Muscle of back (tissue), 3 donors: ENCODE measurements at regions not wholly inside any gene's neighbourhood (a gene's known extent, or its start where the extent isn't known, plus 50 kb on each side); places are given as distances from the start of the nearest gene placed in this dataset.

Source experiments
- DNase-seq, 3 donors: peaks; one replicate each; pipeline versions ENCODE4 v3.0.0 to v3.0.0-alpha.2; 2013

DNA sequence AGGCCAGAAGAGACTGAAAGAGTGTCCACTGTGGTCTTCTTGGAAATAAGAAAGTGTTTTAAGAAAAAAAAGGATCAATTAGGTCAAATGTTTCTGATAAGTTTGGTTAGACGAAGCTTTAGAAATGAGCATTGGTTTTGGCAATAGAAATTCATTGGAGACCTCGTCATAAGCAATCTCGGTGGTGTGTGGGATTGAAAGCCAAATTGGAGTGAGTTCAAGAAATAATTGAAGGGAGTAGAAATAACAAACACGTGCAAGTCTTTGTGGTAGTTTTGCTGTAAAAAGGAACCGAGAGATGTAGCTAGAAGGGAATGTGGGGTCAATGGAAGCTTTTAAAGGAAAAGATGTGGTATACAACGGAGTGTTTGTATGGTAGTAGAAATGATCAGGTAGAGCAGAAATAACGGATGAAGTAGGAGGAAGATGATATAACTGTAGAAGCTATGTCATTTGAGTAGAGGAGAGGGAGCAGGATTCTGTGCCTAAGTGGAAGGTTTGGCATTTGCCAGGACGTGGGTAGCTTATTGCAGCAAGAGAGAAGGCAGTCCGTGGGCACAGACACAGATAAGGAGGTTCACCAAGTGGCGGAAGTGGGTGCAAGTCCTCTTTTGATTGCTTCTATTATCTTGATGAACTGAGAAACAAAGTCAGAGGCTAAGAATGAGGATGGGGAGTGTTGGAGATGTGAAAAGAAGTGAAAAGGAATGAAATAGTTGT is 146.2 kb downstream of the DACT1 start:
- DNase-seq = peak in 1 of 3 donors; percentile 66

DNA sequence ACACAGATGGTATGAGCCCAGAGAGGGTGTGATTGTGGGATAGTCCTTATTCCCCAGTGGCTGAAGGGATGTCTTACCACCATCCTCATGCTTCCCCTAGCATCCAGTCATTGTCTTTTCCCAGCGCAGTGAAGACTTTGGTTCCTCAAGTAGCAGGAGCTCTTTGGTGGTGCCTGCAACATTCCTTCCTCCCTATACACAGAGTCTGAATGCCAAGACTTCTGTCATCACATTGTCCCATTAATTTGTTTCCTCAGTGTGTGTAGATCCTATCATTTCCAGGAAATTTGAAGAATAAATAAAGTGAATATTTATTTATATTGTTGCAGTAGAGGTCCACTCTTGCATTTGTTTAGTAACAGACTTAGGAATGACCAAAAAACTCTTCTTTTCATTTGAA is 147.2 kb downstream of the DACT1 start:
- no peak for DNase-seq

DNA sequence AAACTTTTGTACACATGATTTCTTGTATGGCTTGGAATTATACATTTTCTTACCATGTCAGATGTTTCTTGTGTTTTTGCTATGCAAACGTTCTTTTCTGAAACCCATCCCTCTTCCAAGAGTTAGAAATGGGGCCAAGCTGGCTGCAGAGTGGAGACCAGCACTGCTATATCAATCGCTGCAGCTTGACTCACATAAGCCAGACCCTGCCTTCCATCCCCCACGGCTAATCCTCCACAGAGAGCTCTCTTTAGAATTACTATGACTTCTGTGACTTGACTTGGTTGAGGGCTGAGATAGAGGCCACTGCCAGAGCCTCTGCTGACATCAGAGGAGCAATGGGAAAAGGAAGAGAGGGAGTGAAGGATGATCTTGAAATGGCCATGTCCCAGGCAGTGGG is 147.9 kb downstream of the DACT1 start:
- DNase-seq = peak in 2 of 3 donors; percentile 59 to 84

DNA sequence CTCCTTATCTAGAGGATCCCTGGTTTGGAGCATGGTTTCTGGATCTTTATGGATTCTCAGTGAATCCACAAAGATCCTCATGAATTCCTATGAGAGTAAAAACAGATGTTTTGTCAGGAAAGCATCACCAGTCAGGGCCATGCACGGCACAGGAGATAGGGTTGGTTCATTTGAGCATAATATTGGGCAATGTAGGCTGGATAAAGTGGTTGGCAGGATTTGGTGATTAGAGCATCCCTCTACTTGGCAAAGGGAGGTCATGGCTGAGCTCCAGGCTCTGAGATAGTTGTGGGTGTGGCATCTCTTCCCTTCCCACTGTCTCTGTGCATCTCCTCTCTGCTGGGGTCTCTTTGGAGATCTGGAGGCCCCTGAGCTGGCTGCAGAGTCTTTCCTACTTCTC is 149.8 kb downstream of the DACT1 start:
- DNase-seq = no peak

DNA sequence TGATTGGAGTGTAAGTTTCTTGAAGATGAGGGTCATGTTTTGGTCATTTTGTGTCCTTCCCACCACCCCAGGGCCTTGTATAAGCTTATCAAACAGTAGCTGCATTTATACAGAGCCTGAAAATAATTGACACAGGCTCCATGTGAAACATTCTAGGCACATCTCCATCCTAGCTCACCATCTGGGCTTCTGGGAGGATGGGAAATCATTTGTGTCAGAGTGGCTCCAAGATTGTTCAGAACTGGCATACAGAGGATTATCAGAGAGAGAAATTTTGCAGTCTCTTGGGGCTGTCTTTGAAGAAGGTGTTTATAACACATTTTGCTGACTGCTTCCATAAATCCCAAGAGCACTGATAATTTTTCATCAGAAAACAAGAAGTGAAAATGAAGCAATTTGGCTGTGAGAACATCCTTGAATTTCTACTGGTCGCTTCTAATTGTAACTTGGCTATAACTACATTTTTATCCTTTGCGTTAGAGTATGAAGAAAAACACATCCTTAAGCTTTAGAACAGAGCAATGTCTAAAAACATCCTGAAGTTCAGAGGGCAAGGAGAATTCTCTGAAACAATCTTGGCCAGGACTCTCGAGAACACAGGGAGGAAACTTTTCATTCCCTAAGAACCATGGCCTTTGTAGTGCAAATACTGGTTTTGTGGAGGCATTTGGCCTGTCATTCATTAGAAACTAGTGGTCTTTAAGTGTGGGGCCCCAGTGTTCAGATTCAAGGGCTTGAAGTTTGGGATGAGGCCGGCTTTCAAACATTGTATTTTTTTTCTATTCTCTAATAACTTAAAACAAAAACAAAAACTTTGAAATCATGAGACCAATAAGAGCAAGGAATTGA is 151.1 kb downstream of the DACT1 start:
- no peak for DNase-seq

DNA sequence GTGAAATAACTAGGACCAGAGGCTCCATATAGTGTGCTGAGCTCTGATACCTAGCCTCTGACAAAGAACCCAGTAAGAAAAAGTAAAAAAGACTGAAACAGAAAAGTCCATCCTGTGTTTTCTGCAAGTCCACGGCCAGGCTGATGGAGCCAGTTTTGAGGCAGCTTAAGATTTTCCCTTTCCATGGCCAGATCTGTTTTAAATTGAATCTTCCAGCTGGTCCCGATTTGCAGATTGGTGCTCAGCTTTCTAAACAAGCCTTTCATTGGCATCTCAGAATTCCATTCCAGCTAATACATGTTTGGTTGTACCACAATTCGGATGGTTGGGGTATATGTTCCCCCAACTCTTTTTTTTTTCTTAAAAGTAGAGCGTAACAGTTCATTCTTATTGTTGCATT is 152.0 kb downstream of the DACT1 start:
- DNase-seq = peak in 1 of 3 donors; percentile 69

DNA sequence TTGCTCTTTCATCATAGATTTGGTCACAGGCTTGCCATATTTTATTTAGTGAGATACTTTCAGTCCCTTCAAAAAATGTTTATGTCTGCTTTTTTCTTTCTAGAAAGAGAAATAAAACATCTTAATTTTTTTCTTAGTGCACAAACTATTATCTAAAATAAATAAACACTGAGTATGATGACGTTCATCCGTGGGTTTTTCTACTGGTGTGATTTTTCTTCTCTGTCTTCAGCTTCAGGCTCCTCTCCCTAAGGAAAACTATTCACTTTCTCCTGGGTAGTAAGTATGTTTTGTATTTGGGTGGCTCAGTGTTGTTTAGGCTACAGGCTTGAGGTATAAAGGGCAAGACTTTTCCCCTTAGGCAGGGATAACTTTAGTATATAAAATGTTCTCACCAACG is 154.7 kb downstream of the DACT1 start:
- no peak for DNase-seq

DNA sequence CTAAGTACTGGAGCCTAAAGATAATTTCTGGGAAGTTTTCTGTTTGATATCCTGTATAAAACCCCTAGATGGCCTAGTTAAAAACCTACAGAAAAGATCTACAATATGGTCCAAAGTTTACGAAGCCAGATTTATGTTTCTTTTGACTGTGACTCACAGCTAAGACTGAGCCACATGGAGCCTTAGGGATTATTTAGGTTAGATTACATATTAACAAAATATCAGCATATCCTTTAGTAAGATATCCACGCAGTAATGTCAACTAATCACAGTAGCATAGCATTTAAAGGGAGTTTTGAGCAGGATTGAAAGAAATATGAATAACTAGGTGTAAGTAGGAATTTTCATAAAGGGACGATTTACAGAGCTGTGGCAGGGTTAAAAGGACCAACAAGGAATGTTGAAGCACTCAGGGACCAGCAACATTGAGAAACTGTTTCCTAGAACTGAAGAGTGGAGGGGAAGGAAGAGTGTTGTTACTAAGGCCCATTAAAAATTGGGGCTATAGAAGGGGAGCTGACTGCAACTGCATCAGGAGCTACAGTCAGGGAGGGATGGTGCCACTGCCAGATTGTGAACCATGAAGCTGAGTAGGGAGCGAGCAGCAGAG is 155.5 kb downstream of the DACT1 start:
- no peak for DNase-seq

DNA sequence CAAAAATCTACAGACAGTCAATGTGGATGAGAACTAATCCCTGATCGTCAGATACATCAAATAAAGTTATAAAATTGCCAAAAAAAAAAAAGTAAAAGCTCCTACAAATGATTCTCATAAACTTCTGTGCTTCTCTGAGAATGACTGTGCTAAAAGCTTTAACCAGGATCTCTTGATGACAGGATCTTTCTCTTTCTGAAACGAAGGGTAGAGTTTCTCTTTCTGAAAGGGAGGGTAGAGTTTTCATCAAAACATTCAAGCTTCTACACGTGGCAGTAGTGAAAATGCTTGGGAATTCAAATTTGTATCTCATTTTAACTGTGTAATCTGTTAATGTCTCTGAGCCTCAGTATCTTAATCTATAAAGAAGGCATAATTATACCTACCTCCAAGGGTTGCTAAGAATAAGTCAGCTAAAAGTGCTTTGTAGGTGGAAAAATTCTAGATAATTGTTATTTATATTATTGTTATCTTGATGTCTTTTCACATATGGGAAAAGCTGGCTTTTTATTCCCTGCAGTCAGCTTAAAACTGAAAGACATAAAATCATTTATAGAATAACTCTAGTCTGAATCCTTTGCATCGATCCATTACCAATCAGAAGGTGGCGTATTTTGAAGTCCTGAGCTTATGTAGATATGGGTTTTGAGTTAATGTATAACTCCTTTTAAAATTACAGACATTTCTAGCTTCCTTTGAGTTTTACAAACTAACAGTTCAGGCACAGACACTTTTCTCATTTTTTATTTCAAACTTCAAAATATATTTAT is 157.4 kb downstream of the DACT1 start:
- no peak for DNase-seq

DNA sequence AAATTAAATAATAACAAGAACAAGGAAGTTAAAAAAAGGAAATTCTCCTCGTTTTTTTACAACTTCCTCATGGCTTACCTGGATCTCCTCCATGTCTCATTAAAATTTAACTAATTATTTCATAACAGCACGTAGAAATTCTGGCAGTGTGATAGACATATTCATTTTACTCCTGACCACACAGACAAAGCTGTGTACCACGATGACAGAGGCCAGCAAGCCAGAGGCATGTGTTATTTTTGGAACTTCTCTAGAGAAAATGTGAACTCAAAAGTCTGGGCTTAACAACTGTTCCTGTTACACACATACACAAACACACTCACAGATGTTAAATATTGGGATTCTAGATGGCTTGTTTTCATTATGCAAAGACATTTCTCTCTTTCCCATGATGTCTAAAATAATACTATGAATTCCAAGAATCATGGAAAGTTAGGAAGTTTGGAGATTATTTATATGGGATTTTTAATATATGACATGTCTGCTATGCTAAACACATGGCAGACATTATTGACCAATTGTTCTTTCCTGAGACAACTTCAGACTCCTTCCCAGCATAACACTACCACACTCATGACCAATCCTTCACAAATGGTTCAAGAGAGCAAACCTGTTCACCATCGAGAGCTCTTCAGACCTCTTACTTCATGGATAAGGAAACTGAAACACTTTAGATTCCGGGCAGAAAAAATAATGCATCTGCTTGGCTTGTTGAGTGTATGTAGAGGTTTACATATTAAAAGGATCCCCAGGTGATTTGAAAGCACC is 158.7 kb downstream of the DACT1 start:
- DNase-seq = peak in 1 of 3 donors; percentile 50

DNA sequence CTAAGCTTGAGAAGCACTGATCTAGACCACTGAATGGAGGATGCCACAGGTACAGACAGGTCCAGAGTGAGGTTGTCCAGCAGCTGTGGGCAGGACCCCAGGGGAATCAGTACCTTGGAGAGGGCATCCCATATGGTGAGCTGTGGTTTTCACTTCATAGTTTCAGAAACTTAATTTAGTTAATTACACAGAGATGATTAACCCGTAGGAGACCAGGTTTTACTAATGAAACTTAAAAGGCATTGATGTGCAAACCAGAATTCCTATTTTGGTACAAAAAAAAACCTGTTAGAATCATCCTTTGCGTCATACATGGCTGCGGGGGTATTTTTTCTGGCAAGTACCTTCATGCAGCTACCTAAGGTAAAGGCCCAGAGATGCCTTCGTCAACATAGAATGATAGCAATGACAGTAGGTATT is 159.3 kb downstream of the DACT1 start:
- DNase-seq = no peak

DNA sequence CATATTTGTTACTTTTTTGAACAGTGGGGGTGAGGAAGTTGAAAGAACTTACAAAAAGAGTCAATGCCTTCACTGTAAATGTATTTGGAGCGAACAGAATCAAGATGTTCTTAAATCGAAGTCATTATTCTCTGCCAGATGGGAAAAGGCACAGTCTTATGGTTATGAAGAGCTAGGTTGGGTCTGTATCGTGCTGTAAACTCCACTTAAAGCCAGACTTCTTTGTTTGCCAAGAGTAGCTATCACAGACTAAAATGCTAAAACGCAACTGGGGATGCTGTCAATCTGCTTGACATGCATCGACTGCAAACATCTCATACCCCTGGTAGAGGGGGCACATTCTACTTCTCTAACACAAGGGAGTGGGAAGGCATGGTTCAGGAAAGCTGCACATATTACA is 160.4 kb downstream of the DACT1 start:
- DNase-seq = no peak

DNA sequence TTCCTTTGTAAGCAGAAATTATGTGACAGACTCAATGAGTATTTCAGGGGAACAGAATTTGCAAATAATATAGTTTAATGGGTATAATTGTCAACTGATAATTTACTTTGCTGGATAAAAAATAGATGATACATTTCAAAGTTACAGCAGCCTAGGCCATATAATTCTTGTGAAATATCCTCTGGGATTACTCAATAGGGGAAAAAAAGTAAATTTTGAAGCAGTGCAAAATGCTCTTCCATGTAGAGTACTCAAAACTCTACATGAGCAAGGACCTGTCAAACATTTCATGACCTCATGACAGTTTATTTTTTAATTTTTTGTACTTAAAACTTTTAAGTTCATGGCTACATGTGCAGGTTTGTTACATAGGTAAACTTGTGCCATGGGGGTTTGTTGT is 163.3 kb downstream of the DACT1 start:
- no peak for DNase-seq

DNA sequence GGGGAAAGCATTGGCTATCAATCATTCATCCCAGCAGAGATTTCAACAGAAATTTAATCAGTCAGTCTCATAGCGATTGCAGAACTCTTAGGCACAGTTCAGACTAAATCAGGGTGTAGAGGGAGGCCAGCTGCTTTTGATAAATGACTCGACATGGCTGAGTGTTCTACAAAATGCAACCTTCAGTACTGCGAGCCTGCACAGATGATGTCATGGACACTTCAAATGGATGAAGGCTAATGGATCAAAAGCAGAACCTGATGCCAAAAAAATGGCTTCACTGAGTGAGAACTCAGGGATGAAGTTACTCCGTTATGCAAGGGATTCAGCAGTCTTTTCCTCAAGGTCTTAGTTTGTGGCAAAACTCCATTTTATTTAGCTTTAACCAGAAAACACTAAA is 167.3 kb downstream of the DACT1 start:
- DNase-seq = peak; percentile 81 to 86 (median 84)

DNA sequence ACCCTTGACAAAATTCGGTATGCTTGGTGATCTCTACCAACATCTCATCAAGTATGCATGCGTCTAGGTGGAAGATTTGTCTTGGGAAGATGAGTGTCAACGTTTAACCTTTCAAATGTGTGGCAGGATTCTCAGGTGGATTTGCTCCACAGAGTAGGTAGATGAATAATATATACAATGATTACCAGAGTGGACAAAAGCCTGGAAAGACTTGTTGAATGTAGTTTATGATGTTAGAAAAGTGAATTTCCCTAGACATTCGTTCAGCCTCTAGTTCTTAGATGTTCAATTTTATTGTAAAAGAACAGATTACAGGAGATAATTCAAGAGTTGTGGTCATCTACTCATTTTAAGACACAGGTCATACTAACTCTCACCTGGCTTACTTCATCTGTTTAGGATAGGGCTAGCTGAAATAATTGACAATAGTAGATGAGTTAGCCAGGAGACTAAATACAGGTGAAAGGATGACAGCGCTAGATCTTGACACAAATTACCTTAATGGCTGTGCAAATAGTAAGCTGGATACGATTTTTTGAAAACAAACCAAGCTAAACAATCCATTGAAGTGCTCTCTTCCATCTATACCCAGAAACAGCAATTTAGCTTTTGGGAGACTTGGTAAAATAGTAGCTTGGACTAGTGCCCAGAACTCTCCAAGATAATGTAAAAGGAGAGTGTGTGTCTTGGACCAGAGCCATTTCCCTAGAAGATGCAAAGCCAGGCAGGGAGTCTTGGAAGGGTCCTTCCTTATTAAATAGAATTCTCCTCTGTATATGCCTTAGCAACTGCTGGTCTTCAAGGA is 168.0 kb downstream of the DACT1 start:
- peak in 2 of 3 donors; percentile 56 to 64 for DNase-seq

DNA sequence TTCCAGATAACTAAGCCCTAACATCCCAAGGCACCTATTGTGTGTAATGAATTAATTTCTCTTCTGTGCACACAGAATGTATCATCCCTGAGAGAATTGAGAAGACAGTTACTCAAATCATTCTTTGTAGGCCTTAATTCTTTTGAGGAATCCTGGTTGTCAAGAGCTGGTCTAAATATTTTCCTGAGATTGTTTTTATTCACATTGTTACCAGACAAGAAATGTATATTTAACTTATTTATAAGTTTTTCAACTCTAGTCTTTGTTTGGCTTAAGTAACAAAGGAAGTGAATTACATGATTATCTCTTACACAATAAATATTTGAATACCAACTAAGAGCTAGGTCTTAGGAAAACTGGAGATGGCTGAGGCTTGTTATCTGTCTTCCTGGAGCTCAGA is 169.4 kb downstream of the DACT1 start:
- DNase-seq = no peak

DNA sequence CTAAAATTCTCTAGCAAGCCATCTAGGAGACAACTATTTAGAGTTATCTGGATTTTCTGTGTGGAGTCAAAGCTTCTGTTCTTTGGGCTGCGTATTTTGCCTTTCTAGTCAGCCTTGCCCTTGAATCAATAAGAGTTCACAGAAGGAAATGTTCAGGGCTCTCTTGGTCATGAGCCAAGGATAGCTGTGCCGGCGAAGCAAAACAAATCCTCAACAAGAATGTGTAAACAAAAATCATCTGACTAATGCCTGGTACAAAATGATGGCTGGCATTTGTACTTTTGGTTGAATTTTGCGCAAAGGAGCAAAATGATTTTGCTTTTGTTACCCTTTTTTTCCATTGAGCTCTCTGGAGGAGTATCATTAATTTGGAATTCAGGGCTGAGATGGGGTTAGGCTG is 171.1 kb downstream of the DACT1 start:
- DNase-seq = no peak

DNA sequence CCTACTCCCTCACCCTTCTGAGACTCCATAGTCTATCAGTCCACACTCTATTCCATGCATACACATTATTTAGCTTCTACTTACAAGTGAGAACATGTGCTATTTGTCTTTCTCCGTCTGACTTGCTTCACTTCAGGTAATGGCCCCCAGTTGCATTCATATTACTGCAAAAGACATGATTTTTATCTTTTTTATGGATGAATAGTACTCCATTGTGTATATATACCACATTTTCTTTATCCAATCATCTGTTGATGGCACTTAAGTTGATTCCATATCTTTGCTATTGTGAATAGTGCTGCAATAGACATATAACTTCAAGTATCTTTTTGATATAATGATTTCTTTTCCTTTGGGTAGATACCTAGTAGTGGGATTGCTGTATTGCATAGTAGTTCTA is 171.8 kb downstream of the DACT1 start:
- DNase-seq = no peak

DNA sequence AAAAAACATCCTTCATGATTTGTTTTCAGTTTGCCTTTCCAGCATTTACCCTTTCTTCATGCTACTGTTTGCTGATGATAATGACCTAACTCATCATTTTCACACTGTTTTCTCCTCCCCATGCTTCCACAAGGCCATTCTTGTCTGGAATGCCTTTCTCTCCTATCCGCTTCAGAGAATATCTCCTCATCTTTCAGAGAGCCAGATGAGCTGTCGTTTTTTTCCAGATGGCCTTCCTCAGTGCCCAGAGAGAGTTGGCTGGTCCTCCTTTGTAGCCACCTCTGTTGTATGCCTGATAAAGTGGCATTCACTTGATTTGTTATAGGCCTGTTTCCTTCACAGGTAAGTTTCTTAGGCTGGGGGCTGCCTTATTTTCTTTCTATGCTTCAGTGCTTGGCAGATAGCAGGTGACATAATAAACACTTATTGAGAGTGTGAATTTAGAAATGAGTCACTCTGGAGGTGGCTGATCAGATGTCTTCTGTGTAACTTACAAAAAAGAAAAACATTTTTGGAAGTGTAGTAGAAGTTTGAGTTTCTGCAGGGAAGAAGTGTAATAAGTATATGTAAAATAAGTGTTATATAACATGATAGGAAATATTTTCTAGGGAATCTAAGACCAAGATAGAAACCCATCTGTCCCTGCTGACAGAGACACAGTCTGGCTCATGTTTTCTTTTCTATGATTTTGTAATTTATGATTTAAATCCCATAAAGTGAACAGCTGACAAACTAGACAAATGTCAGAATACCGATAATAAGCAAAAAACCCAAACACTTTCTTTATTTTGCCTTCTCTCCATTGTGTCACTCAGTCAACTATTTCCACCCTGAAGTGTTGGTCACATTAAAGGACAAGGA is 174.5 kb downstream of the DACT1 start:
- DNase-seq = no peak
